Psoas muscle (tissue), 7 donors: ENCODE measurements at regions not wholly inside any gene's neighbourhood (a gene's known extent, or its start where the extent isn't known, plus 50 kb on each side); places are given as distances from the start of the nearest gene placed in this dataset.

Experiments used
- ATAC-seq, 4 donors: fragments of 200-7000 bp; cut with Tn5 transposase; one replicate each; pipeline ENCODE4 v1.9.1; 2020; ENCODE audit warnings: moderate library complexity in 3 of 4, mild to moderate bottlenecking in 2 of 4
- DNase-seq, 2 donors: peaks; one replicate each; pipeline ENCODE4 v3.0.0-alpha.2; 2020
- H3K27ac ChIP-seq: fragments of 200-600 bp; one replicate; pipeline ENCODE4 v1.8.0; 2022
- H3K27me3 ChIP-seq, 3 donors: fragments of 200-600 bp in 1 of 3; one replicate each; pipeline versions ENCODE4 v1.6.1 to v1.8.0; 2013 to 2022; ENCODE audit warnings: low read length in 2 of 3, mild to moderate bottlenecking in 2 of 3, moderate library complexity in 1 of 3; ENCODE audit not compliant: insufficient read depth in 3 of 3
- H3K36me3 ChIP-seq, 2 donors: fragments of 200-600 bp in 1 of 2; one replicate each; pipeline versions ENCODE4 v1.6.1 to v1.8.0; 2013 to 2022; ENCODE audit warnings: low read depth in 1 of 2, mild to moderate bottlenecking in 1 of 2, moderate library complexity in 1 of 2; ENCODE audit not compliant: insufficient read depth in 1 of 2
- H3K4me1 ChIP-seq: fragments of 200-600 bp; one replicate; pipeline ENCODE4 v1.8.0; 2022
- H3K4me3 ChIP-seq: fragments of 200-600 bp; one replicate; pipeline ENCODE4 v1.8.0; 2022; ENCODE audit warnings: mild to moderate bottlenecking
- H3K9me3 ChIP-seq: fragments of 200-600 bp; one replicate; pipeline ENCODE4 v1.8.0; 2022
- CTCF ChIP-seq: fragments of 200-600 bp; IDR thresholded peaks from one replicate; pipeline ENCODE4 v1.8.0; 2022; ENCODE audit warnings: antibody characterized with exemption
- WGBS, 3 donors: extraction: QIAGEN DNeasy Blood & Tissue Kit; methylation state at CpG; one replicate each; pipeline versions ENCODE4 v1.1.6 to v1.1.7; 2013; 5-methylcytosine and 5-hydroxymethylcytosine counted together
- intact Hi-C, 2 donors: fragments of 100-400 bp; cut with DNase I; formaldehyde crosslinking; loops; one replicate each; pipeline versions ENCODE4 v1.11.0 to v1.14.2; 2022
- donor health status: healthy with polysubstance abuse.
- donor health status: DM: no; HTN: no; CAD: no; lungs with moderate emphysema.
- donor health status: Bipolar disorder and iron deficiency.
- donor health status: healthy.
- donor health status: DM: yes; HTN: yes; CAD: no.
- donor health status: DM: no; HTN: no; CAD: no.
- donor health status: DM: yes; HTN: yes; CAD: no.

GRCh38 chr2:239765911-239766310 lies 259.2 kb downstream of the NDUFA10 start:
- ATAC-seq (no peak), DNase-seq (peak in 1 of 2 donors; percentile 19)
- no peak for TF ChIP-seq CTCF
- Histone ChIP-seq H3K36me3 (no peaks in the 10 kb centered on the region), H3K4me3 (no peak overlapping the region), H3K27ac (no peak overlapping the region), H3K9me3 (no peaks in the 10 kb centered on the region), H3K4me1 (peaks cover 5% of the 10 kb centered on the region), H3K27me3 (no peaks in the 10 kb centered on the region)
- WGBS, 3 donors: 94 to 98% (median 95%) methylated on average over 12 of the region's 12 CpGs
- intact Hi-C loops: no loop called here

GRCh38 chr2:239765076-239765845 lies 259.9 kb downstream of the NDUFA10 start:
- ATAC-seq (no peak), DNase-seq (peak in 1 of 2 donors; percentile 27)
- 90% methylated on average over 17 of the region's 17 CpGs for WGBS, 3 donors
- H3K27me3 ChIP-seq: no peaks in the 10 kb centered on the region
- no peak for TF ChIP-seq CTCF
- no peak overlapping the region for H3K27ac ChIP-seq
- H3K36me3 ChIP-seq: no peaks in the 10 kb centered on the region
- no peak overlapping the region for H3K4me3 ChIP-seq
- peaks cover 5% of the 10 kb centered on the region for H3K4me1 ChIP-seq
- intact Hi-C loops: no loop called here
- no peaks in the 10 kb centered on the region for H3K9me3 ChIP-seq

GRCh38 chr2:239763433-239764097 lies 261.6 kb downstream of the NDUFA10 start:
- no peak overlapping the region for H3K4me3 ChIP-seq
- ATAC-seq (peak in 2 of 4 donors; percentile 50 to 59), DNase-seq (no peak)
- no peaks in the 10 kb centered on the region for H3K27me3 ChIP-seq
- H3K27ac ChIP-seq: no peak overlapping the region
- H3K36me3 ChIP-seq: no peaks in the 10 kb centered on the region
- WGBS, 3 donors: 52 to 66% (median 58%) methylated on average over 13 of the region's 13 CpGs
- intact Hi-C loops: no loop called here
- H3K4me1 ChIP-seq: peaks cover 5% of the 10 kb centered on the region
- no peaks in the 10 kb centered on the region for H3K9me3 ChIP-seq
- TF ChIP-seq CTCF: no peak

- Histone ChIP-seq H3K4me1 (peaks cover 5% of the 10 kb centered on the region), H3K36me3 (no peaks in the 10 kb centered on the region), H3K27ac (no peak overlapping the region), H3K9me3 (no peaks in the 10 kb centered on the region), H3K4me3 (no peak overlapping the region), H3K27me3 (no peaks in the 10 kb centered on the region)
- 22 to 40% (median 29%) methylated on average over 14 of the region's 14 CpGs for WGBS, 3 donors
- ATAC-seq: peak; percentile 54 to 91 (median 76)
- DNase-seq: no peak
- no peak for TF ChIP-seq CTCF
- intact Hi-C loops: no loop called here
Observed at GRCh38 chr2:239762655-239763269, 262.4 kb downstream of the NDUFA10 start.
